ENCODE measurements at regions not wholly inside any gene's neighbourhood (a gene's known extent, or its start where the extent isn't known, plus 50 kb on each side); places are given as distances from the start of the nearest gene placed in this dataset.
A peak's percentile ranks its signal among the peaks of the same experiment; 100 is the strongest.
"Not testable (repeated sequence)": the region's sequence is repeated elsewhere in the genome, so short reads cannot be mapped to it uniquely, and the experiment has no call there.

GRCh38 chr9:78699217-78699616 is 402.3 kb downstream of the PSAT1 start:
- not testable (repeated sequence) for FAIRE-seq; DNase-seq (ENCODE audit: insufficient read length, low spot score)

DNA sequence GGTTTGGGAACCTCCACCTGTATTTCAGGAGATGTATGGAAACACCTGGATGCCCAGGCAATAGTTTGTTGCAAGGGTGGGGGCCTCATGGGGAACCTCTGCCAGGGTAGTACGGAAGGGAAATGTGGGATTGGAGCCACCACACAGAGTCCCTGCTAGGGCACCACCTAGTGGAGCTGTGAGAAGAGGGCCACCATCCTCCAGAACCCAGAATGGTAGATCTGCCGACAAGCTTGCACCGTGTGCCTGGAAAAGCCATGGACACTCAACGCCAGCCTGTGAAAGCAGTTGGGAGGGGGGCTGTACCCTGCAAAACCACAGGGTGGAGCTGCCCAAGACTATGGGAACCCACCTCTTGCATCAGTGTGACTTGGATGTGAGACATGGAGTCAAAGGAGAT is 407.2 kb downstream of the PSAT1 start:
- DNase-seq (ENCODE audit: insufficient read length, low spot score); FAIRE-seq: not testable (repeated sequence)

GRCh38 chr9:78707080-78707479 is 410.2 kb downstream of the PSAT1 start:
- FAIRE-seq (no peak), DNase-seq (ENCODE audit: insufficient read length, low spot score) (no peak)

GRCh38 chr9:78707481-78707991 is 410.6 kb downstream of the PSAT1 start:
- no peak for FAIRE-seq
- peak; percentile 10 for DNase-seq (ENCODE audit: insufficient read length, low spot score)

DNA sequence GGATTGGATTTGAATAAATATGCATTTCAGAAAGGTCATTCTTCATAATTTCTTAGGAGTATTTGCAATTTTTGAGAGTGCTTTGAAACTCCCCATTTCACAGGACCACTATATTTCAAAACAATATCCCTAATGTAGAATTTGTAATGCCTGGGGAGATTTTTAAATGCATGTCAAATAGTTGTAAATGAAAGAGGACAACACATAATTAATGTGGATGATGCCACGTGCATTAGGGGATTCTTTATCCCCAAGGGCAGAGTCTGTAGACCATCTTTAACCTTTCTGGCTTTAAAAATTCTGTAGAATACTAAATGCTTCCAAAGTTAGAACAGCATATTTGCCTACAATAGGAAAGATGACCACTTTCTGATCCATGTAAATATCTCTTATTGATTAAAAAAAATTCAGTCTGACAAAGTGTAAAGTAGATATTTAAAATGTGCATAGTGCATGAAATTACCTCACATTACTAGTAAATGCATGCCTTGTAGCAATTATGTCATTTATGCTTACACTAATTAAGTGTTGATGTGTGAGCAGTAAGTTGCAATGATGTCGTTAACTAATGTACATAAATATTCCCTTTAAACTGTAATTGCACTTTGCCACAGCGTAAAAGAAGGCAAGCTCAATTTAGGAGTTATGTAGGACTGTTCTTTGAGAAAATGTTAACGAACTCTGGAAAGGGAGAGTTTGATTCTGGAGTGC is 416.1 kb downstream of the PSAT1 start:
- no peak for DNase-seq (ENCODE audit: insufficient read length, low spot score)
- FAIRE-seq, result no peak

- FAIRE-seq, result no peak
- no peak for DNase-seq (ENCODE audit: insufficient read length, low spot score)
Measured at GRCh38 chr9:78713614-78714405, 416.9 kb downstream of the PSAT1 start.

- DNase-seq (ENCODE audit: insufficient read length, low spot score) (no peak), FAIRE-seq (no peak)
Measured at GRCh38 chr9:78714576-78714975, 417.7 kb downstream of the PSAT1 start.

- DNase-seq (ENCODE audit: insufficient read length, low spot score); FAIRE-seq: not testable (repeated sequence)
Measured at GRCh38 chr9:78719029-78719428, 422.1 kb downstream of the PSAT1 start.

DNA sequence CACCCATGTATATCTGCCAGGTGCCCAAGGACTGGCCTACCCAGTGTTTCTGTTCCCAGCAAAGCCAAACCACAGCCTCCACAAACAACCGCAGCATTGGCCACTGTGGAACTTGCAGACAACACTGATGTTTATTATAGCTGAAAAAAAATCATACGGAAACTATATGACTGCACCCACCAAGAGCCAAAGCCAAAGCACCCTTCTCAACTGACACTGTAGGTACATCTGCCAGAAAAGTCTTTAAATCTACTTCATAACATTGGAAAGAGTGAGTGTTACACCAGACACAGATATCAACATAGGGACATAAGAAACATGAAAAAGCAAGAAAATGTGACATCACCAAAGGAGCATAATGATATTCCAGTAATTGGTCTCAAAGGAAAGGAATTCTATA is 428.0 kb downstream of the PSAT1 start:
- FAIRE-seq (no peak), DNase-seq (ENCODE audit: insufficient read length, low spot score) (no peak)

DNA sequence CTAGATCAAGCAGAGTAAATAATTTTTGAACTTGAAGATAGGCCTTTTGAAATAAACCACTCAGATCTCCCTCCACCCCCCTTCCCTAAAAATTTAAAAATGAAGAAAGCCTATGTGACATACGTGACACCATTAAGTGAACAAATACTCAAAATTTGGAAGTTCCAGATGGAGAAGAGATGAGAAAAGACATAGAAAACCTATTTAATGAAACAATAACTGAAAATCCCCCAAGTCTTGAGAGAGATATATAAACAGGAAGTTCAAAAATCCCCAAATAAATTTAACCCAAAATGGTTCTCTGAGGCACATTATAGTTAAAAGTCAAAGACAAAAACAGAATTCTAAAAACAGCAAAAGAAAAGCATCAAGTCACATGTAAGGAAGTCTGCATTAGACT is 428.6 kb downstream of the PSAT1 start:
- FAIRE-seq (no peak), DNase-seq (ENCODE audit: insufficient read length, low spot score) (no peak)

DNA sequence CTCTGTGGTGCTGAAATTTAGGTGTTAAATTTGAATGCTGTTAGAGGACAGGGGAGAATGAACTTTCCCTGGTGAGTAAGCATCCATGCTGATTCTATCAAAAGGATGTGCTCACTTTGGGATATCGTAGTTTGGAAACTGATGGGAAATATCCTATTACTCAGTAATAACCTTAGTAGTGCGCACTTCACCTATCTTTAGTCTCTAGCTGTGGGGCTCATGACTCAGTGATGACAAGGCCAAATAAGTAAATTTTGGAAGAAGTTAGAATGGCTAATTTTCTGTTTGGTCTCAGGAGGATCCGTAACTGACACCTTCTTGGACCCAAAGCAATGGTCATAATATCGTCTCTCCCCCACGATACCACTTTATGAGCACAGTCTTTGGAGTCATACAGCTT is 448.4 kb downstream of the PSAT1 start:
- FAIRE-seq (no peak), DNase-seq (ENCODE audit: insufficient read length, low spot score) (no peak)

DNA sequence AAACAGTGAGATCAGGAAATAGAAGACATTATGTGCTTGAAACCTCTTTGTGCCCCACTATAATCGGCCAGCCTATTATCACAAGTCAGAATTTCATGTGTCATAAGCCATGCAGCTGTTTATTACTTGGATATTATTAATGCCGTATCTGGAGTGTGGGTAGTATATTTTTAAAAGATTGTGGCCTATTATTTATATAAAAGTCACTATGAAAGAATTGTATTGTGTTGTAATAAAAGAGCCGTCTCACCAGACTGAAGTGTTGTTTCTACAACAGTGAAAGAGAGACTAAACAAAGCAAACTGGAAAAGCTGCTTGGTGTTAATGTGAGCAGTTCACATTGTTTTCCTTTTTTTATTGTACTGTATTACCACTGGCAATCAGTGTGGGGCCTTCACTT is 449.1 kb downstream of the PSAT1 start:
- FAIRE-seq, result no peak
- DNase-seq (ENCODE audit: insufficient read length, low spot score), result no peak

- DNase-seq (ENCODE audit: insufficient read length, low spot score) (no peak), FAIRE-seq (no peak)
Measured at GRCh38 chr9:78753039-78753438, 456.1 kb downstream of the PSAT1 start.

- FAIRE-seq (no peak), DNase-seq (ENCODE audit: insufficient read length, low spot score) (no peak)
Measured at GRCh38 chr9:78756813-78757510, 460.0 kb downstream of the PSAT1 start.

DNA sequence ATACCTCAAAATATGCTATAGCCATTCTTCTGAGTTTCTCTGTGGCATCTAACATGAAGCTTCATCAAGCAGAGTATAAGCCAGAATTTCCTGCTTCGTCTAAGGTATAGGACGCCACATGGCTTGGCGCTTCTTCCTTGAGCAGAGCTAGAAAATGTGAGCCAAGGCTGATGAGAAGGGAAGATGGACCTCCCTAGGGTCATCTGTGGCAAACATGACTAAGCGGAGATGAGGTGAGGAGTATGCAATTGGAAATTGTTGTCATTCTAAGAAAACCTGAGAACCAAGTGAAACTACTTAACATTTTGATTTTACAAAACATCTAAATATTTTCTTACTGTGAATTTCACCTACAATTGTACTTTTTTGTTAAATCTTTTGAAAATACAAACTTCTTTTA is 466.5 kb downstream of the PSAT1 start:
- FAIRE-seq, result no peak

GRCh38 chr9:78765861-78766260 is 468.9 kb downstream of the PSAT1 start:
- DNase-seq (ENCODE audit: insufficient read length, low spot score), result no peak
- no peak for FAIRE-seq

More for the DNA sequence above, 466.5 kb downstream of the PSAT1 start:
- no peak for DNase-seq (ENCODE audit: insufficient read length, low spot score)

DNA sequence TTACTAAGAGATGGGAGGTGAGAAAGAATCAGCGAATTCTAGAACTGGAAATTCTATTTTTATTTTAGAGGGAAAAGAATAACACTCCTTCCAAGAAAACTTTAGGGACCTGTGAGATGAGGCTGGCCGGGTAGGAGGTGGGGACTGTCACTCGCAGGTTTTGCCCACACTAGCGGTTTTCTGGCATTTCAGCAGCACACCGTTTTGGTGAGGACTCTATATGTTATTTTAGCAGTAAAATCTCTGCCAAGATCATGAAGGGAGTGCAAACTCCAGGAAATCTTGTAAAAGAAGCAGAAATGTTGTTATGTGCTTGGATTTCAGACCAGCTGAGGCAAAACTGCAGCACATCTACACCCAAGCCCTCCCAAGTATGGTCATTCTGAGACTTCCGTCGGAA is 470.6 kb downstream of the PSAT1 start:
- FAIRE-seq (no peak), DNase-seq (ENCODE audit: insufficient read length, low spot score) (no peak)

GRCh38 chr9:78769690-78770089 is 472.8 kb downstream of the PSAT1 start:
- FAIRE-seq, result no peak
- no peak for DNase-seq (ENCODE audit: insufficient read length, low spot score)

- no peak for DNase-seq (ENCODE audit: insufficient read length, low spot score)
Measured at GRCh38 chr9:78775211-78775610, 478.3 kb downstream of the PSAT1 start.

GRCh38 chr9:78775696-78776295 is 478.9 kb downstream of the PSAT1 start:
- DNase-seq (ENCODE audit: insufficient read length, low spot score) (no peak), FAIRE-seq (no peak)

More at GRCh38 chr9:78775211-78775610, 478.3 kb downstream of the PSAT1 start:
- no peak for FAIRE-seq

DNA sequence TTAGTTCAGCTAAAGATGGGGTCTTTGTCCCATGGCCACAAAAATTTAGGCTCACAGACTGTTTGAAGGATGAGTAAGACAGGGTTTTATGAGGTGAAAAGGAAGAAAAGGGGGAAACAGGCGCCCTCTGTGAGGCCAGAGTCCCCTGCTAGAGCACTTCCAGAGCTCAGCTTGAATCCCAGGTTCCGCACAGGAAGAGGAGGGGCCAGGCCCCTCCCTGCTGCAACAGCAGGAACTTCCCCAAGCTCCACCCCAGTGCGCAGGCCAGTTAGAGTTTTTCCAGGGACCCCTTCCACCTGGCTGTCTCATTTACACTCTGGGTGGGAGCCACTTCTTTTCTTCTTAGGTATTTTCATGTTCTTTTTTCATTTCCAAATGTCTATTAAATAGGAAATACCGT is 480.8 kb downstream of the PSAT1 start:
- FAIRE-seq (no peak), DNase-seq (ENCODE audit: insufficient read length, low spot score) (no peak)

Measured in HTR-8/SVneo (cell line).